GM19043 (cell line): ENCODE measurements at regions not wholly inside any gene's neighbourhood (a gene's known extent, or its start where the extent isn't known, plus 50 kb on each side); places are given as distances from the start of the nearest gene placed in this dataset.

Experiments
- ATAC-seq: cut with Tn5 transposase; IDR thresholded peaks from one replicate; pipeline ENCODE4 v1.9.1; 2021; ENCODE audit warnings: low read depth; ENCODE audit not compliant: unreplicated experiment

GRCh38 chr5:66452109-66452508 is 144.1 kb upstream of the MAST4 start:
- no peak for ATAC-seq

GRCh38 chr5:66454186-66455078 is 141.8 kb upstream of the MAST4 start:
- no peak for ATAC-seq

GRCh38 chr5:66459728-66460127 is 136.5 kb upstream of the MAST4 start:
- no peak for ATAC-seq

GRCh38 chr5:66467564-66467963 is 128.6 kb upstream of the MAST4 start:
- no peak for ATAC-seq

GRCh38 chr5:66469684-66470083 is 126.5 kb upstream of the MAST4 start:
- no peak for ATAC-seq

- no peak for ATAC-seq
These were observed 124.2 kb upstream of the MAST4 start for GRCh38 chr5:66472010-66472409.

- no peak for ATAC-seq
These were observed 120.5 kb upstream of the MAST4 start for GRCh38 chr5:66475731-66476130.

GRCh38 chr5:66477596-66477995 is 118.6 kb upstream of the MAST4 start:
- ATAC-seq: no peak

GRCh38 chr5:66494437-66494836 is 101.8 kb upstream of the MAST4 start:
- no peak for ATAC-seq

GRCh38 chr5:66498791-66499207 is 97.4 kb upstream of the MAST4 start:
- ATAC-seq: no peak

- ATAC-seq: no peak
These were observed 92.9 kb upstream of the MAST4 start for GRCh38 chr5:66503203-66503789.

GRCh38 chr5:66507106-66507505 is 89.1 kb upstream of the MAST4 start:
- ATAC-seq: no peak

- ATAC-seq: no peak
These were observed 84.7 kb upstream of the MAST4 start for GRCh38 chr5:66511491-66511890.

- ATAC-seq: no peak
These were observed 83.1 kb upstream of the MAST4 start for GRCh38 chr5:66513130-66513529.

GRCh38 chr5:66515209-66515608 is 81.0 kb upstream of the MAST4 start:
- no peak for ATAC-seq

- ATAC-seq: no peak
These were observed 79.6 kb upstream of the MAST4 start for GRCh38 chr5:66516550-66516949.

- no peak for ATAC-seq
These were observed 78.8 kb upstream of the MAST4 start for GRCh38 chr5:66517351-66517750.

- no peak for ATAC-seq
These were observed 78.1 kb upstream of the MAST4 start for GRCh38 chr5:66518052-66518451.

GRCh38 chr5:66518753-66519152 is 77.4 kb upstream of the MAST4 start:
- no peak for ATAC-seq

- ATAC-seq: no peak
These were observed 76.6 kb upstream of the MAST4 start for GRCh38 chr5:66519626-66520025.

- no peak for ATAC-seq
These were observed 75.3 kb upstream of the MAST4 start for GRCh38 chr5:66520854-66521253.

- no peak for ATAC-seq
These were observed 68.6 kb upstream of the MAST4 start for GRCh38 chr5:66527478-66528035.
